ENCODE measurements at regions not wholly inside any gene's neighbourhood (a gene's known extent, or its start where the extent isn't known, plus 50 kb on each side); places are given as distances from the start of the nearest gene placed in this dataset.

DNA sequence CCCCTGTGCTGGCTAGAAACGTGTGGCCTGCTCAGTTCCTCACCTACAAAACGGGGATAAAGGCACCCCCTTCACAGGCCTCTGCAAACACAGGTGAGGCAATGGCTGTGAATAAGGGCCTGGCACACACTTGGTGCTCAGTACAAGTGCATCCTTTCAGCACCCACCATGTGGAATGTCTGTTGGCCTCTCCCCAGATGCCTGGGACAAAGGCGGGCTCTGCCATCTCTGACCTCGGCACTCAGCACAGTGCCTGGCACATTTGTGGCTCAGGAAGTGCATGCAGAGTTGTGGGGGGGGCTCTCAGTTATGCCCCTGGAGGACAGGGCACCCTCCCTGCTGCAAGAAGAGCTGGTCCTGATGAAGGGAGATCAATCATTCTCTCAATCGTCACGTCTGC lies 224.6 kb upstream of the RAB6C start:
- DNase-seq = no peak

DNA sequence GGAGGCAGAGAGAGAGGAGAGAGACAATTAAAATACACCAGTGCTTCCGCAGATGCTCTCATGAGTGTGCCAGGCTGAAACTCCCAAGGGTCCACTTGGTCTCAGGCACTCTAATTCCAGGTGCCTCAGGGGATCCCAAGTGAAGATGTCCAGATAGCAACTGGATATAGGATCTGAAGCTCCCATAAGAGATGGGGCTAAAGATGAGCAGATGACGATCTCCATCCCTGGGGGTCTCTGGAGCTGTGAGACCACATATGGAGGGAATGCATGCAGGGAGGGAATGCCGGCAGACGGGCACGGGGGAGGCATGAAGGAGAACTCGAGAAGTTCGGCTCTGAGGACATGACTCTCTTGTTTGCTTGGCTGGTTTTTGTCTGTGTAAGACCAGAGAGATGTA lies 223.7 kb upstream of the RAB6C start:
- DNase-seq = no peak

DNA sequence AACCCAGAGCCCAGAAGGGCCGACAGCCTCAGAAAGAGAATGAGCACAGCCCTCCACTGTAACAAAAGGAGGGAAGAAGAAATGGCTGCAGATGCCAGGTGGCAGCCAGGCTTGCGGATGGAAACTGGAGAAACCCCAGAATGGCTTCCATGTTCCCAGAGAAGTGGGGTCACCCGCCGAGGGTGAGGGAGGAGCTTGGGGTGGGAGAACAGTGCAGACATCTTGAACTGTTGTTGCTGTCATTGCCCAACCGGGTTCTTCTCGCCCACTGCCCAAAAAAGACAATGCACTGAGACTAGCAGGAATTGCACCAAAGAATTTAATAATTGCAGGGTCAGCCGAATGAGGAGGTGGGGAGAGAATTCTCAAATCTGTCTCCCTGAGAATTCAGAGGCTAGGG lies 223.2 kb upstream of the RAB6C start:
- DNase-seq = no peak

DNA sequence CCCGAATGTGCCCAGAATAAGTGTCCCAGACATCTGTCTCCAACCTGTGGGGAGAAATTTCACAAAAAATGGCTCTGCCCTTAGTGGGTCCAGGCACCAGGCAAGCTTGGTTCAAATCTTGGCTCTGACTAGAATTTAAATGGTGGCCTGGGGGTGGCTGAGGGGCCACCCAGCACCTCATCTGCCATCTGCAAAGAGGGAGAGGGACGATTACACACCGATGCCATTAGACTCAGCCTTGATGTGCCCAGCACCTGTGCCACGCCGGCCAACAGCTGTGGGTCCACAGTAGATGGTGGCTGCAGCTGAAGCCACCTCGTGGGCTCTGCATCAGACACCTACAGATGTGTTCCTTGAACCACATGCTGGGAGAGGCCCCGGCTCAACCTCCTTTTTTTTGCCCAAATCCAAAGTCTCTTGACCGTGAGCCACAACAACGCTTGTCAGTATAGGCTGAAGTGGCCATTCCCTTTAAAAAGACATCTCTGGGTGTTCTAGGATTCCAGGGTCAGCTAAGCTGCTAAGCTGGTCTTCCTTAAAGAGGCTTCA lies 222.0 kb upstream of the RAB6C start:
- DNase-seq = no peak

DNA sequence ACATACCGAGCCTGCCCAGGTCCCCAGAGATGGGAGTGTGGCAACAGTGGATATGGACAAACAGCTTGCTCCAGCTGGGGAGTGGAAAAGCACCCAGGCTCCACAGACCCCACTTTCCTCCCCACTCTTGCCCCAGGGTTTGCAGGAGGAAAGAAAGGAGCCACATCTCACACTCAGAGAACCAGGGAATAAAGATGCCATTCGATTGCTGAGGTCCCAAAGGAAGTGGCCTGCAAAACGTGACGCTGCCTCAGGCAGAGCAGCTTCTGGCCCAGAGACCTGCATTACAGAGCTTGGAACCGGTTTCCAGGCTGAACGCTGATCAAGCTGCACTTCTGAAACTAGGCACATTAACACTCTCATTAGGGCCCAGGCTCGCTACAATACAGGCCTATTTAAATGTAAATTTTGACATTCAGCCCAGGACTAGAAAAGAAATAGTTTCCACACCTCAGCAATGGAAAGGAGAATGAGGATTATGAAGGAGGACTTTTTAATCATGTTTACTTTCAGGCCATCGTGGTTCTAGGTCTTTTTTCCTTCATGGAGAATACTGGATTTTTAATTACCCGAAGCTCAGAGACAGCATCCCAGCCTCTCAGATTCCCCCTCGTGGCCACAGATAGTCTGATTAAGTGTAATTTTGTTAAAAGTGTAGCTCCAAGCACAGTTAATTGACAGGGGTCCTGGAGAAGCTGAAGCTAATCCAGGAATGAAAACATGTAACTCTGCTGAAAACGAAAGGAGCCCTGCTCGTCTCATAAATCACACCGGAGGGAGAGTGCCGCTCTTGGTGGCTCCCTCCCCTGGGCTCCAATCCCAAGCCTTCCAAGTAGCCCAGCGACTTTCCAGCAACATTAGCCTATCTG lies 221.3 kb upstream of the RAB6C start:
- DNase-seq = no peak

DNA sequence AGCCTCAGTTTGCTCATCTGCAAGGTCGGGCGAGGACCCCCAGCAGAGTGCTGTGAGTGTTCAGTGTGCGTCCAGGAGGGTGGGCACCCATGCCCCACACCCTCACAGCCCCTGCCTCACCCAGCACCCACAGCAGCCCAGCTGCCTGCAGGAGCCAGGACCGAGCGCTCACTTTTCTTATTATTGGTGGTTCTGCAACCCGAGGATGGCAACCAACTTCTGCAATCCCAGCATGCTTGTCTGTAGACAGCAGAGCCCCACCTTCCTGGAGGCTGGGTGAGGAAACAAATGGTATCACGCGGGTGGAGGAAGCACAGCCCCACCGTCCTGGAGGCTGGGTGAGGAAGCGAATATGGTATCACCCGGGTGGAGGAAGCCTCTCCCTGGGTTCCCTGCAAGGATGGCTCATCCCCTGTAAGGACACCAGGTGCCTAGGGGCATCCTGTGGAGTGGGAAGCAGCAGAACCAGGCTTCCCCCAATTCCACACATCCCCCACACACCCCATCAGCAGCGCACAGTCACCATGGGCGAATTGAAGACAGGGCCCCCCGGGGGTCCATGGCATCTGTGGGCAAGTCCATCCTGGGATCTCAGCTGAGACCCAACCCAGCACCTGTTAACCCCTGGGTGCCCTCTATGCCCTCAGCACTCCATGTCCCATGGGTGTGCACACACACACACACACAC lies 220.5 kb upstream of the RAB6C start:
- DNase-seq = peak; percentile 9

DNA sequence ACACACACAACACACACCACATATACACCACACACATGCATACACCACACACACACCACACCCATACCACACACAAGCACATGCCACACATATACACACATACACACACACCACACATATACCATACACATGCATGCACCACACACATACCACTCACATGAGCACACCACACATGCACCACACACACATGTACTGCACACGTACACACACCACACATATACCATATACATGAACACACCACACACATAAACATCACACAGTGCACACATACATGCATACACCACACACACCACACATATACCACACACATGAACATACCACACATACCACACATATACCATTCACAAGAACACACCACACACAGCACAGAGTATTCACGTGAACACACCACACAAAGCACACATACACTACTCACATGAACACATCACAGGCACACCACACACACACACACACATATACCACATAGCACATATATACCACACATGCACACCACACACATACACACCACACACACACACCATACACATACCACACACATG lies 219.9 kb upstream of the RAB6C start:
- DNase-seq = no peak

DNA sequence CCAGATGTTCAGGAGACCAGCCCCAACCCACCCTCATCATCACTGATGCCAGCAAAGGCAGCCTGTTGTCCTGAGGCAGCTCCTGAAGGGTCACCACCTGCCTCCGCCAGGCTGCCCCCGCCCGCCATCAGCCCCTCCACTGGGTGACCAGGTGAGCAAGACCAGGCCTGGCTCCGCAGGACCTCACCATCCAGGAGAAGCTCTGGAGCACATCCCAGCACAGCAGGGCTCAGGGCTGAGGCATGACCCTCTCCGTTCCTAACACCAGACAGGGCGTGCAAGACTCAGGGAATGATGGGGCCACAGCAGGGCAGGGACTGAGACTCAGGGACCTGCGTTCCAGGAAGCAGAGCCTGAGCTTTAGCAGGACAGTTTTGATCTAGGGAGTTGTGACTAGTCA lies 218.8 kb upstream of the RAB6C start:
- DNase-seq = no peak

DNA sequence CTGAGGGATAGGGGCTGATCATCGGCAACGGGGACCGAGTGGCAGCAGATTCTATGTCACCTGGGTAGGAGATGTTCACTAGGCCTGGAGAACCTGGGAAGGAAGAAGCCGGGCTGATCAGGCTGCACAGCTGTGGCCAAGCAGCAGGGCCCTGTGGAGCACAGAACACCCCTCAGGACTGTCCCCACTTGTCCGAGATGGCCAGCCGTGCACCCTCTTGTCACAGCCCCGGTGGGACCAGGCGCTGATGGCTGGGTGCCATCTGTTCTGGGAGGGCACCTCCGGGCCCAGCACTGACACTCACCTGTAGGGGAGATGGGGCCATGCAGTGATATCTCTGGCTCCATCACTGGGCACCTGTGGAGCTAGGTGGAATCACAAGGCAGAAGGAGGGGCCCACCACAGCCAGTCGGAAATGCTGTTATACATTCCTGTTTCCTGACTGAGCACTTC lies 217.9 kb upstream of the RAB6C start:
- DNase-seq = no peak

DNA sequence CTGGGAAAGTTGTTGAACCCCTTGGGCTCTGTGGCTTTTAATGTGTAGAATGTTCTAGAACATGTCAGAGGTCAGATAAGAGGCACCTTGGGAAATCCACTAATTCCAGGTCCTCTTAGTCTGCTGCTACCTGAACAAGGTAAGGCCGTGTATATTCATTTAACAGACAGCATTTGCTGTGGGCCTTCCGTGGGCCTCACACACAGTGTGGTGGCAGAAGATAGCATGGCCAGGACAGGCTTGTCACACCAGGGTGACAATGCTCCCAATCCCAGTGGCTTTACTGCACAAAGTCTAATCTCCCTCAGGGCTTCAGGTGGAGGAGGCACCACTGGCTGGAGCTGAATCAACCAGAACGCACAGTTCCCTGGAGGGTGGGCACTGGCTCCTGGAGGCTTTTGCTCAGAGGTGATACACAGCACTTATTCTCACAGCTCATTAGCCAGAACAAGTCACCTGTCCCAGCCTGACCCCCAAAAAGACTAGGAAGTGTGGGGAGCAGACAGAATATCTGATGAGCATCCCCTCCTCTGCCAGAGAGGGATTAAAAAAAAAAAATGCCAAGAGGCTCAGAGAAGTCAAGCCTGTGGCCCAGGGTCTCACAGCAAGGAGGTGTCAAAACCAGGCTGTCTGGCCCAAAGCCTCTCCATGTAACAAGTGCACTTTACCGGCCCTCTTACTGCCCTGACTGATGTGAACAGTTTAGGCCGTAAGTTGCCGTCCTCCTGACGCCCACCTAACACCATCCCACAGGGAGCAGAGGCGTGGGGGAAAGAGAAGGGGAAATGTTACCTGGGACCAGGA lies 216.9 kb upstream of the RAB6C start:
- DNase-seq = no peak

DNA sequence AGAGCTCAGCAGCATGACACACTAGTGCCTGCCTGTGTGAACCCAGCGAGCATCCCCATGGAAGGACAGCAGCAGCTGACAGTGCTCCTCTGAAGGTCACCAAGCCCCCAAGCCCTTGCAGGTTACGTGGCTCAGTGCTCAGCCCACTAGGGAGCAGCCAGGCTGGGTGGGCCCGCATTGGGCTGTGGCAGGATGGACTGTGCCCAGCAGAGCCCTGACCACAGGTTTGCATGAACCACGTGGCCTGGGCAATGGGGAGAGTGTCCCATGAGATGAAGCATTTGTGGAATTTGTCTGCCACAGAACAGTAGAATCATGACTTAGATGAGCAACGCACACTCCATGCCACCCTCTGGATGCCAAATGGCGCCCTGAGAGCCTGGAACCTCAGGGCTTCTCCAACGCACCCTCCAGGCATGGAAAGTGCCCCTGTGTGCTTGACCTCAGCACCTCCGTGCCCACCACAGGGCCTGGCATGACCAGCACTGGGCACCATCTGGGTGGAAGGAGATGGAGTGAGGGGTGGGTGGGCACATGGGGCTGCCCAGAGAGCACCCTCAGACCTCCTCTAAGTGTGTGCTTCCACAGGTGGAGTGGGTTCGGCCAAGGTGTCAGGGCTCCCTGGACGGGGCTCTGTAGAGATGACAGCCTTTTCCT lies 216.1 kb upstream of the RAB6C start:
- no peak for DNase-seq

DNA sequence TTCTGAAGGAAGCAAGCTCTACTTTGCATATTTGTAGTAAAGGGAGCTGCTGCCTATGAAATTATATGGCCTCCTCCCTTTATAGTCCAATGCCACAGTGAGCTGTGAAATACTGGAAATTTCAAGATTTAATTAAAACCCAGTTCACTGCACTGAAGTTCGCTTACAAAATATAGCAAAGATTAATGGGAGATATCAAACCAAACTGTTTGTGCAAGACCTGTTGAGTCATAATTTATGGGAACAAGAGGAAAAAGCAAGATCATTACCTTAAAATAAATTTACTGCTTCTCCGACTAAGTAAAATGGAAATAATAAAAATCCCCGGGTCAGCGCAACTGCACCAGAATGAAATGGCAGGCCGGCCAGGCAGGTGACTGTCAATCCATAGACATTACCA lies 215.5 kb upstream of the RAB6C start:
- DNase-seq = no peak

DNA sequence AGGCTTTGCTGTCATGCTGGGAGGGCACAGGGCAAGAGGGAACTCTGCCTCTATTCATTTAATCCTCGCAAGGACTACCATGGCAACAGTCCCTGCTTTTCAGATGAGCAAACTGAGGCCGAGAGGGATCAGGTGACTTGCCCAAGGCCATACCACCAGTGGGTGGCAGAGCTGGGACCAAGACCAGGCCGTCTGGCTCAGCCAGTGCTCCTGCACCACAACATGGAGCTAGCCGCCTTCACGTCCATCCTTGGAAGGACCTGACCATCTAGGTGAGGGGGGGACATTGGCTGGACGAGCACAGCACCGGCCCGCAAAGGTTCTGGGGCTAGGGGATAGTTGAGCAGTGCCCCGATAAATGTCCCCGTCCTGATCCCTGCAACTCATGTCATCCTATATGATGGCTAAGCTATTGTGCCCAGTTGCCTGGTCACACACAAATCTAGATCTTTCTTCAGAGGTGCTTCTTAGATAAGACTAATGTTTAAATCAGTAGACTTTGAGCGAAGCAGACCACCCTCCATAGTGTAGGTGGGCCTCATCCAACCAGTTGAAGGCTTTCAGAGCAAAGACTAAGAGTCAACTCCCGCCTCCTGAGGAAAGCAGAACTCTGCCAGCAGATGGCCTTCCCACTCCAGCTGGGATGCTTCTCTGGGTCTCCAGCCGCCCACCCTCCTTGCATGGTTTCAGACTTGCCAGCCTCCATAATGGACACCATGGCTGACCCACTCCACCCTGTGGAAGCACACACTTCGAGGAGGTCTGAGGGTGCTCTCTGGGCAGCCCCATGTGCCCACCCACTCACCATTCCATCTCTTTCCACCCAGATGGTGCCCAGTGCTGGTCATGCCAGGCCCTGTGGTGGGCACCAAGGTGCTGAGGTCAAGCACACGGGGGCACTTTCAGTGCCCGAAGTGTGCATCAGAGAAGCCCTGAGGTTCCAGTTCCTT lies 214.8 kb upstream of the RAB6C start:
- DNase-seq = no peak

DNA sequence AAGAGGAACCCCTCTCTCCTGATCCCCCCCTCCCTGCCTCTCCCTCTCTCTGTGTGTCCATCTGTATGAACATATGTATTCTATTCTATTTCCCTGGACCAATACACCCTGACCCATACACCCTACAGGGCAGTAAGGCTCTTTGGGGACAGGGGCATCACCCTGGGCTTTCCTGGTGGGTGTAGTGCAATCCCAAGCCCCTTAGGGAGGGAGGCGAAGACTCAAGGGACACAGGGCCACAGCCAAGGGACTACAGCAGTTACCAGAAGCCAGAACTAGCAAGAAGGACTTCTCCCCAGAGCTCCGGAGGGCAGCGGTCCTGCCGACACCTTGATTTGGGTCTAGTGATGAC lies 214.2 kb upstream of the RAB6C start:
- no peak for DNase-seq

DNA sequence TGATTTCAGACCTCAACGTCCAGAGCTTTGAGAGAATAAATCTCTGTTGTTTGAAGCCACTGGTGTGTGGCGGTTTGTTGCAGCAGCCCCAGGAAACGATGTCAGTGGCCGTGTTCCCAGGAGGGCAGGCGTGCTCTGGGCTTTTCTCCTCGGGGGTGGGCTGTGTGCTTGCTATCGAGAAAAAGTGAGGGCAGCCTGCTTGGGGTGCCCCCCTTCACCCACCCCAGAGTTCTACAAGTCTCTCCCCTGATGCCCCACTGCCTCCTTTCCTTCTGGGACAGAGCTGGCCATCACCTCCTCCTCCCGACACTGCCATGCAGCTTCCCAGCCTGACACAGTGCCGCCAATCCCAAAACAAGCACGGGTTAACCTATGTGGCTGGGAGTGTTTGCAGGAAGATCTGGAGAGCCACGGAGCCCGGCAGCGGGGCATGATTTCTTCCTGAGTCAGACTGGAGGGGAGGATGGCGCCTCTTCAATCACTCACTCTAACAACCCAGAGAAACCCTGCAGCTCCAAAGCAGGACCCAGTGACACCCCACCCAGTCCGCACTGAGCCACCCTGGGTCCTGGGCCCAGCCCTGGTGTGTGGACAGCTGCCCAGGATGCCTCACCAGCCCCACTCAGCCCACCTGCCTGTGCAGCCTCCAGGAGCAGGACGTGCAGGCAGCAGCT lies 213.7 kb upstream of the RAB6C start:
- no peak for DNase-seq

DNA sequence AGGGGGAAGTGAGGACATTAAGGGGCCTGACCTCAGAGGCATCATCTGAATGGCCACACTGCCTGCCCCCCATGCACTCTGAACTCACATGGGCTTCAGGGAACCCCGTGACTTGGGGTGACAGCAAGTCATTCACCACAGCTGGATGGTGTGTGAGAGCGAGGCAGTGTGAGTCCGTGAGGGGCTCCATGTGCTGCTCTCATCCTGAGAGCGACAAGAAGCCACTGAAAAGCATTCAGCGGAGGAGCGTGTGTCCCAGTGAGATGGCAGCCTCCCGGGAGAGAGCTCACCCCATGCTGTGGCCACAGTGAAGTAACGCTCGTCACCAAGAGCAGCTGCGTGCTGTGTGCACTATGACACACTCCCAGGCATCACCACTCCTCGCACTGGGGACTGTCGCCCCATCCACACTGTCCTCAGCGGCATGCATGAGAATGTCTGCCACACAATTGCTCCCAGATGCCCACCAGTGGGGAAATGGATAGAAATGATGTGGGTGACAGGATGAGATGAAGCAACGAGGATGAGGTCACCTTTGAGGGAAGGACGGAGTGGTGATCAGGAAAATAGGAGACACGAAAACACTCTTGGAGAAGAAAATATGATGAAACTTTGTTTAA lies 213.0 kb upstream of the RAB6C start:
- no peak for DNase-seq

DNA sequence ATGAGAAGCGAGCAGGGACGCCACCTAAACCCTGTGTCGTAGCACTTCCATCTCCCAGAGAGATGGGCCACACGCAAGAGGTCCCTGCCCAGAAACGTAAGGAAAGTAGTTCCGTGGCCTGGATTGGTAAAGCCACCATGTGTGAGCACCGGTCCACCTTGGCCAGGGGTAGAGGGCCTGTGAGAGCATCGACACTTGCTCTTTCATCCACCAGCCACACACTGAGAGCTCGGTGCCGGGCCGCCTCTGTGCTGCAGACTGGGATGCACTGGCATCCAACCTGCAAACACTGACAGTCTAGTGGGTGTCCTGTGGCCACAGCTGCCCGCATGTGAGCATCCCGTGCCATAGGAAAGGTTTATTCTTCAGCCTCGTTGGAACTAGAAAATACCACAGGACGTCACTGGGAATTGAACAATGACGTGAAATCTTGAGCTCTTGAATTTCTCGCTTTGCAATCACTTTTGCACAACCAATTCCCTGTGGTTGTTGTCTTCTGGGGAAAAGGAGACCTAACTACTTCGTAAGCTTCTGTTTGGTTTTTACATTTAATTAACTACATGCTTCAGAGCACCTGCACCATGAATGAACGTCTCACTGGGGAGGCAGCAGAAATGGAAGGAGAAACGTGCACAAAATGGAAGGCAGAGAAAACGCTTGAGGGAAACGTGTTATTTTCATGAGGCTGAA lies 212.0 kb upstream of the RAB6C start:
- DNase-seq = no peak

DNA sequence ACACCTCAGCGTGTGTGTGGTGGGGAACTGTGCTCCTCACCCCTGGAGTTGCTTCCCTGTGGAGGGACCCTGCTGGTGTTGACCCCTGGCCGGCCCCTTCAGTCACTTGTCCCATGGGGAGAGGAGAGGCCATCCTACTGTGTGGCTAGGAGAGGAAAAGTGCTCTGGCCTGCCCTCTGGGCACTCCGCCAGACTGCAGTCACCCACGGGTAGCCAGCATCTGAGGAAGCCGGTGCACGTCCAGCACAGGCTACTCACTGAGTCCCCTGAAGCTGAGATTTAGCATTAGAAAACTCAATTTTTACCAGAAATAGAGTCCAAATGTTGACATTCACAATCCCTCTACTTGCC lies 211.5 kb upstream of the RAB6C start:
- no peak for DNase-seq

DNA sequence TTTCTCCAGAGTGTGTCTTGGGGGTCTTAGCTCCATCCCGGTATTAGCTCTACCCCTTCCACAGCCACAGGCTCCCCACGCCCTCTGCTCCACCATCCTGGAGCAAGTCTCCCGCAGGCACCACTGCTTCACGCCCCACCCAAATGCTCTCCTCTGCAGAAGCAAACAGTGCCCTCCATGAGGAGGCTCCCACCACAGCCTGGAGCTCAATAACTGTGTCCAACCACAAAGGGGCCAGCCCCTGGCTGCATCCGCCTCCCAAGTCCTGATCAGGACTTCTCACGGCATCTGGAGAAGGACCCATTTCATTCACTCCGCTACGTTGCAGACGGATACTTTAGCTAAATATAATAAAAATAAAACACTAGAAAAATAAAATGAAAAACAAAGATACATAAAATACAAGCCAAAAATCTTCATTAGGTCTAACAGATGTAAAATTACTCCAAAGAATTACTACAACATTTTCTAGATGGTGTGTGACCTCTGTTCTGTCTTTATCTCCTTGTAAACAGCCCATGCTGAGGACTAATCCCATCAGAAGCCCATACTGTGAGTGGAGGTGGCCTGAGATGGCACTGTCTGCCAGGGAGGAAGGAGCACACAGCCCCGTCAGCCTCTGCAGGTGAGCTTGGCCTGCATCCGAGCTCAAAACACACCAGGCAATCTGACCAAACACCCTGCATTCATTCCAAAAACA lies 210.8 kb upstream of the RAB6C start:
- no peak for DNase-seq
